SK-N-SH (cell line): ENCODE measurements at regions not wholly inside any gene's neighbourhood (a gene's known extent, or its start where the extent isn't known, plus 50 kb on each side); places are given as distances from the start of the nearest gene placed in this dataset.

Experiments
- CTCF ChIA-PET: fragments of 300-600, 350-600 bp; formaldehyde crosslinking; extraction: SDS; loops from one replicate; lab custom pipeline; 2021; lab: Yijun Ruan, JAX
- POLR2A ChIA-PET: fragments of 350-600 bp; sonication (Branson Sonifier 250); formaldehyde crosslinking; extraction: SDS; loops from one replicate; lab custom pipeline; 2020; ENCODE audit warnings: antibody characterized with exemption, inconsistent platforms; lab: Yijun Ruan, JAX
- DNase-seq: peaks from one replicate; pipeline ENCODE4 v3.0.0; 2012
- H2AFZ ChIP-seq: fragments of 200-600 bp; sonication (generic); 2 replicates; pipeline ENCODE4 v1.8.1; 2016; ENCODE audit warnings: antibody characterized with exemption, mild to moderate bottlenecking, low read depth
- H3F3A ChIP-seq: fragments of 200-600 bp; sonication (generic); replicated peaks from 2 replicates; pipeline ENCODE3; 2016; ENCODE audit warnings: antibody characterized with exemption, mild to moderate bottlenecking; ENCODE audit not compliant: insufficient read depth
- H3K27ac ChIP-seq, 2 experiments: fragments of 200-500 bp in 1 of 2; fragments of 200-600 bp in 1 of 2; sonication (Bioruptor generic) in 1 of 2; sonication (generic), shearing (Covaris generic) in 1 of 2; 2 replicates each; pipeline versions ENCODE4 v1.5.1 to v1.6.1; 2014 to 2016; ENCODE audit warnings: low read depth in 2 of 2, inconsistent platforms in 1 of 2, low read length in 1 of 2, mild to moderate bottlenecking in 1 of 2, mixed read lengths in 1 of 2
- H3K27me3 ChIP-seq: fragments of 200-600 bp; sonication (generic), shearing (Covaris generic); 2 replicates; pipeline ENCODE4 v1.6.1; 2016; ENCODE audit warnings: mixed run types; ENCODE audit not compliant: insufficient read depth
- H3K36me3 ChIP-seq, 2 experiments: fragments of 200-500 bp in 1 of 2; fragments of 200-600 bp in 1 of 2; sonication (Bioruptor generic) in 1 of 2; sonication (generic) in 1 of 2; replicated peaks in 1 of 2; 2 replicates each; pipeline versions ENCODE3 to v1.5.1; 2014 to 2016; ENCODE audit warnings: low read length in 1 of 2, mild to moderate bottlenecking in 1 of 2; ENCODE audit not compliant: insufficient read depth in 2 of 2, control insufficient read depth in 1 of 2
- H3K4me1 ChIP-seq, 2 experiments: fragments of 200-500 bp in 1 of 2; fragments of 200-600 bp in 1 of 2; sonication (Bioruptor generic) in 1 of 2; sonication (generic), shearing (Covaris generic) in 1 of 2; 2 replicates each; pipeline versions ENCODE4 v1.5.1 to v1.6.1; 2014 to 2016; ENCODE audit warnings: low read depth in 1 of 2, low read length in 1 of 2, mixed run types in 1 of 2; ENCODE audit not compliant: insufficient read depth in 2 of 2, control insufficient read depth in 1 of 2
- H3K4me2 ChIP-seq: fragments of 200-600 bp; sonication (generic), shearing (Covaris generic); 2 replicates; pipeline ENCODE4 v1.6.1; 2017; ENCODE audit warnings: mixed run types
- H3K4me3 ChIP-seq, 2 experiments: fragments of 200-500 bp in 1 of 2; fragments of 200-600 bp in 1 of 2; sonication (Bioruptor generic) in 1 of 2; sonication (generic), shearing (Covaris generic) in 1 of 2; 2 replicates each; pipeline versions ENCODE4 v1.5.1 to v1.8.1; 2014 to 2016; ENCODE audit warnings: low read depth in 2 of 2, inconsistent platforms in 1 of 2, low read length in 1 of 2, mild to moderate bottlenecking in 1 of 2, mixed read lengths in 1 of 2, moderate library complexity in 1 of 2
- H3K79me2 ChIP-seq: fragments of 200-600 bp; sonication (generic); 2 replicates; pipeline ENCODE4 v1.8.1; 2017; ENCODE audit warnings: mild to moderate bottlenecking; ENCODE audit not compliant: insufficient read depth
- H3K9ac ChIP-seq: fragments of 200-600 bp; sonication (generic); 2 replicates; pipeline ENCODE4 v1.6.1; 2017; ENCODE audit warnings: mixed run types
- H3K9me2 ChIP-seq: fragments of 200-600 bp; sonication (generic); 2 replicates; pipeline ENCODE4 v1.6.1; 2017; ENCODE audit warnings: mixed run types
- H3K9me3 ChIP-seq: fragments of 200-600 bp; sonication (generic); 2 replicates; pipeline ENCODE4 v1.6.1; 2017; ENCODE audit warnings: mixed run types, mild to moderate bottlenecking, moderate library complexity
- H4K20me1 ChIP-seq: fragments of 200-600 bp; sonication (generic); 2 replicates; pipeline ENCODE4 v1.6.1; 2017; ENCODE audit warnings: mild to moderate bottlenecking, mixed run types; ENCODE audit not compliant: insufficient read depth
- CHD2 ChIP-seq: fragments of 150-350 bp; IDR thresholded peaks from 2 replicates; pipeline ENCODE4 v1.6.1; 2018; ENCODE audit warnings: low read length; ENCODE audit not compliant: partially characterized antibody
- EP300 ChIP-seq, 2 experiments: IDR thresholded peaks; 2 replicates each; pipeline versions ENCODE4 v1.4.0 to v1.6.1; 2012; ENCODE audit warnings: borderline replicate concordance in 1 of 2, low read depth in 1 of 2, low read length in 1 of 2
- FOSL2 ChIP-seq: IDR thresholded peaks from 2 replicates; pipeline ENCODE4 v1.4.0; 2012; ENCODE audit warnings: low read depth, mild to moderate bottlenecking, moderate library complexity, borderline replicate concordance
- FOXJ3 ChIP-seq: sonication (generic); formaldehyde crosslinking; IDR thresholded peaks from 2 replicates; pipeline ENCODE4 v1.5.1; 2020; ENCODE audit warnings: mild to moderate bottlenecking, missing genetic modification reagents
- MXI1 ChIP-seq: IDR thresholded peaks from 2 replicates; pipeline ENCODE4 v1.6.1; 2012; ENCODE audit warnings: mild to moderate bottlenecking, low read depth, low read length, improper control_type of control experiment
- NRF1 ChIP-seq: IDR thresholded peaks from 2 replicates; pipeline ENCODE4 v1.6.1; 2012; ENCODE audit warnings: low read depth, mild to moderate bottlenecking, low read length
- POLR2AphosphoS5 ChIP-seq: IDR thresholded peaks from 2 replicates; pipeline ENCODE4 v1.6.1; 2012; ENCODE audit warnings: low read depth, low read length
- RCOR1 ChIP-seq: fragments of 150-350 bp; IDR thresholded peaks from 2 replicates; pipeline ENCODE4 v1.6.1; 2017; ENCODE audit warnings: antibody characterized with exemption, low read length
- RFX5 ChIP-seq: IDR thresholded peaks from 2 replicates; pipeline ENCODE4 v1.6.1; 2012; ENCODE audit warnings: mild to moderate bottlenecking, improper control_type of control experiment, low read length
- RXRA ChIP-seq: IDR thresholded peaks from 2 replicates; pipeline ENCODE4 v1.4.0; 2012; ENCODE audit warnings: low read depth, mild to moderate bottlenecking, borderline replicate concordance
- SMC3 ChIP-seq: IDR thresholded peaks from 2 replicates; pipeline ENCODE4 v1.6.1; 2012; ENCODE audit warnings: low read depth, low read length, improper control_type of control experiment
- TAF1 ChIP-seq: IDR thresholded peaks from 2 replicates; pipeline ENCODE4 v1.6.1; 2012; ENCODE audit warnings: low read depth, mild to moderate bottlenecking, low read length, moderate library complexity, borderline replicate concordance
- TCF12 ChIP-seq: IDR thresholded peaks from 2 replicates; pipeline ENCODE4 v1.4.0; 2012
- TEAD4 ChIP-seq: IDR thresholded peaks from 2 replicates; pipeline ENCODE4 v1.4.0; 2012; ENCODE audit warnings: mild to moderate bottlenecking, borderline replicate concordance; ENCODE audit not compliant: insufficient read depth
- YY1 ChIP-seq: IDR thresholded peaks from 2 replicates; pipeline ENCODE4 v1.4.0; 2012; ENCODE audit warnings: low read depth, mild to moderate bottlenecking
- WGBS: methylation state at CpG from one replicate; pipeline ENCODE4 v1.1.6; 2017; ENCODE audit warnings: low lambda C conversion rate; 5-methylcytosine and 5-hydroxymethylcytosine counted together
- TF ChIP-seq, protein P1 (sequence below): IDR thresholded peaks from 2 replicates; pipeline ENCODE4 v1.4.0; 2012; ENCODE audit warnings: low read depth, borderline replicate concordance
- TF ChIP-seq, protein P2 (sequence below): IDR thresholded peaks from 2 replicates; pipeline ENCODE4 v1.4.0; 2012; ENCODE audit warnings: low read depth, borderline replicate concordance
- TF ChIP-seq, protein P3 (sequence below): IDR thresholded peaks from 2 replicates; pipeline ENCODE4; 2012
- TF ChIP-seq, protein P4 (sequence below): IDR thresholded peaks from 2 replicates; pipeline ENCODE4 v1.4.0; 2012; ENCODE audit warnings: low read depth
- TF ChIP-seq, protein P5 (sequence below): fragments of 150-350 bp; IDR thresholded peaks from 2 replicates; pipeline ENCODE4 v1.6.1; 2016; ENCODE audit warnings: mild to moderate bottlenecking, low read depth, low read length

DNA sequence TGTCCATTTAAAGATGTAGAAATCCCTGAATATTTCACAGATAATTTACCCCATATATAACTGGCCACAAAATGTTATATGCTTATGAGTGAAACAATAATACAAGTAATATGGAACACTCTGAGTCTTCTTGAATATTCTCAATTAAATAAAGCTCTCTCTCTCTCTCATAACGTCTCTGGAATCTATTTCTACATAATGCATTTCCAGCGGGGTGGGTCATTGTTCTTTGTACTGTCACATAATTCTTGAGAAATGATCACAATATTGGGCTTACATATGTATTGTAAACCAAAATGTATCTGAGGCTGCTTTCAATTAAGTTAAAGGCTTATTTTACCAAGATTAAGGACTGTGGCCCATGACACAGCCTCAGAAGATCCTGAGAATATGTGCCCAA lies 596.3 kb downstream of the FAT4 start:
- CTCF ChIA-PET = no interaction called here
- Histone ChIP-seq H3K4me2 (no peak overlapping the region), H2AFZ (no peak overlapping the region), H3K27ac (no peak overlapping the region), H3K4me3 (no peak overlapping the region), H3K4me1 (no peaks in the 10 kb centered on the region; a peak in 1 of 4 replicates), H4K20me1 (no peaks in the 10 kb centered on the region), H3K27me3 (no peaks in the 10 kb centered on the region), H3K9me2 (no peaks in the 10 kb centered on the region), H3K9ac (no peak overlapping the region), H3K79me2 (no peaks in the 10 kb centered on the region), H3K36me3 (no peaks in the 10 kb centered on the region), H3F3A (no peaks in the 10 kb centered on the region), H3K9me3 (no peaks in the 10 kb centered on the region)
- POLR2A ChIA-PET = no interaction called here
- TF ChIP-seq TEAD4 (no peak), CHD2 (no peak), RFX5 (no peak), RXRA (no peak), SMC3 (no peak), RCOR1 (no peak), FOSL2 (no peak), EP300 (IDR thresholded peaks at IDR 0.05; ENCODE audit: borderline replicate concordance in 1 of 2, low read depth in 1 of 2, low read length in 1 of 2) (no peak), TCF12 (no peak), NRF1 (no peak), FOXJ3 (CRISPR knock-in tag) (no peak), TAF1 (no peak), POLR2AphosphoS5 (no peak), MXI1 (no peak), YY1 (no peak)
- TF ChIP-seq, protein P1, sequence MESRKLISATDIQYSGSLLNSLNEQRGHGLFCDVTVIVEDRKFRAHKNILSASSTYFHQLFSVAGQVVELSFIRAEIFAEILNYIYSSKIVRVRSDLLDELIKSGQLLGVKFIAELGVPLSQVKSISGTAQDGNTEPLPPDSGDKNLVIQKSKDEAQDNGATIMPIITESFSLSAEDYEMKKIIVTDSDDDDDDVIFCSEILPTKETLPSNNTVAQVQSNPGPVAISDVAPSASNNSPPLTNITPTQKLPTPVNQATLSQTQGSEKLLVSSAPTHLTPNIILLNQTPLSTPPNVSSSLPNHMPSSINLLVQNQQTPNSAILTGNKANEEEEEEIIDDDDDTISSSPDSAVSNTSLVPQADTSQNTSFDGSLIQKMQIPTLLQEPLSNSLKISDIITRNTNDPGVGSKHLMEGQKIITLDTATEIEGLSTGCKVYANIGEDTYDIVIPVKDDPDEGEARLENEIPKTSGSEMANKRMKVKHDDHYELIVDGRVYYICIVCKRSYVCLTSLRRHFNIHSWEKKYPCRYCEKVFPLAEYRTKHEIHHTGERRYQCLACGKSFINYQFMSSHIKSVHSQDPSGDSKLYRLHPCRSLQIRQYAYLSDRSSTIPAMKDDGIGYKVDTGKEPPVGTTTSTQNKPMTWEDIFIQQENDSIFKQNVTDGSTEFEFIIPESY = no peak
- TF ChIP-seq, protein P2, sequence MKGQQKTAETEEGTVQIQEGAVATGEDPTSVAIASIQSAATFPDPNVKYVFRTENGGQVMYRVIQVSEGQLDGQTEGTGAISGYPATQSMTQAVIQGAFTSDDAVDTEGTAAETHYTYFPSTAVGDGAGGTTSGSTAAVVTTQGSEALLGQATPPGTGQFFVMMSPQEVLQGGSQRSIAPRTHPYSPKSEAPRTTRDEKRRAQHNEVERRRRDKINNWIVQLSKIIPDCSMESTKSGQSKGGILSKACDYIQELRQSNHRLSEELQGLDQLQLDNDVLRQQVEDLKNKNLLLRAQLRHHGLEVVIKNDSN = no peak
- TF ChIP-seq, protein P3, sequence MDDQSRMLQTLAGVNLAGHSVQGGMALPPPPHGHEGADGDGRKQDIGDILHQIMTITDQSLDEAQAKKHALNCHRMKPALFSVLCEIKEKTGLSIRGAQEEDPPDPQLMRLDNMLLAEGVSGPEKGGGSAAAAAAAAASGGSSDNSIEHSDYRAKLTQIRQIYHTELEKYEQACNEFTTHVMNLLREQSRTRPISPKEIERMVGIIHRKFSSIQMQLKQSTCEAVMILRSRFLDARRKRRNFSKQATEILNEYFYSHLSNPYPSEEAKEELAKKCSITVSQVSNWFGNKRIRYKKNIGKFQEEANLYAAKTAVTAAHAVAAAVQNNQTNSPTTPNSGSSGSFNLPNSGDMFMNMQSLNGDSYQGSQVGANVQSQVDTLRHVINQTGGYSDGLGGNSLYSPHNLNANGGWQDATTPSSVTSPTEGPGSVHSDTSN = no peak
- TF ChIP-seq, protein P4, sequence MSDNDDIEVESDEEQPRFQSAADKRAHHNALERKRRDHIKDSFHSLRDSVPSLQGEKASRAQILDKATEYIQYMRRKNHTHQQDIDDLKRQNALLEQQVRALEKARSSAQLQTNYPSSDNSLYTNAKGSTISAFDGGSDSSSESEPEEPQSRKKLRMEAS = no peak
- TF ChIP-seq, protein P5, sequence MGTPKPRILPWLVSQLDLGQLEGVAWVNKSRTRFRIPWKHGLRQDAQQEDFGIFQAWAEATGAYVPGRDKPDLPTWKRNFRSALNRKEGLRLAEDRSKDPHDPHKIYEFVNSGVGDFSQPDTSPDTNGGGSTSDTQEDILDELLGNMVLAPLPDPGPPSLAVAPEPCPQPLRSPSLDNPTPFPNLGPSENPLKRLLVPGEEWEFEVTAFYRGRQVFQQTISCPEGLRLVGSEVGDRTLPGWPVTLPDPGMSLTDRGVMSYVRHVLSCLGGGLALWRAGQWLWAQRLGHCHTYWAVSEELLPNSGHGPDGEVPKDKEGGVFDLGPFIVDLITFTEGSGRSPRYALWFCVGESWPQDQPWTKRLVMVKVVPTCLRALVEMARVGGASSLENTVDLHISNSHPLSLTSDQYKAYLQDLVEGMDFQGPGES = no peak
- DNase-seq = no peak
- 77% methylated on average over 2 of the region's 2 CpGs for WGBS
